MM.1S (cell line): ENCODE measurements at regions not wholly inside any gene's neighbourhood (a gene's known extent, or its start where the extent isn't known, plus 50 kb on each side); places are given as distances from the start of the nearest gene placed in this dataset.

Experiments
- CTCF ChIP-seq: fragments of 300-600 bp; sonication (generic); IDR thresholded peaks from 2 replicates; pipeline ENCODE4 v1.5.1; 2016; ENCODE audit warnings: antibody characterized with exemption, low read length, mixed read lengths
- EZH2 ChIP-seq: fragments of 300-600 bp; sonication (generic); optimal IDR thresholded peaks from 2 replicates; pipeline ENCODE3; 2017; ENCODE audit warnings: low read depth, mild to moderate bottlenecking, antibody characterized with exemption, low read length, mixed read lengths

- TF ChIP-seq CTCF: no peak
- no peak for TF ChIP-seq EZH2
Observed at GRCh38 chr14:44151130-44151820, 355.8 kb downstream of the FSCB start.
